HEK293 (cell line): ENCODE measurements at regions not wholly inside any gene's neighbourhood (a gene's known extent, or its start where the extent isn't known, plus 50 kb on each side); places are given as distances from the start of the nearest gene placed in this dataset.

Experiments used
- CTCF ChIA-PET: fragments of 350-600 bp; formaldehyde crosslinking; extraction: SDS; loops from one replicate; lab custom pipeline; 2021; ENCODE audit warnings: antibody characterized with exemption; lab: Yijun Ruan, JAX
- POLR2A ChIA-PET: fragments of 300-600 bp; formaldehyde crosslinking; extraction: SDS; loops from one replicate; lab custom pipeline; 2020; ENCODE audit warnings: antibody characterized with exemption, inconsistent platforms; lab: Yijun Ruan, JAX
- H3K27ac ChIP-seq: fragments of 200-500 bp; sonication (Bioruptor generic); 2 replicates; pipeline ENCODE4 v1.5.1; 2014; ENCODE audit warnings: low read depth, low read length, control low read depth, inconsistent platforms; ENCODE audit errors: extremely low read depth
- H3K36me3 ChIP-seq, 2 experiments: fragments of 200-500 bp in 1 of 2; sonication (Bioruptor generic) in 1 of 2; 1 replicate in 1 of 2; 2 replicates in 1 of 2; pipeline ENCODE4 v1.5.1; 2014 to 2017; ENCODE audit warnings: inconsistent platforms in 2 of 2, low read length in 2 of 2; ENCODE audit not compliant: control insufficient read depth in 2 of 2, insufficient read depth in 1 of 2
- H3K4me1 ChIP-seq: fragments of 200-500 bp; sonication (Bioruptor generic); 2 replicates; pipeline ENCODE4 v1.5.1; 2014; ENCODE audit warnings: mild to moderate bottlenecking, low read length, inconsistent platforms; ENCODE audit not compliant: control insufficient read depth, insufficient read depth
- H3K4me3 ChIP-seq: 2 replicates; pipeline ENCODE4 v1.5.1; 2011; ENCODE audit warnings: low read depth, mild to moderate bottlenecking, control low read depth, low read length, moderate library complexity
- H3K9me3 ChIP-seq: fragments of 200-500 bp; sonication (Bioruptor generic); 2 replicates; pipeline ENCODE4 v1.5.1; 2014; ENCODE audit warnings: low read depth, low read length, inconsistent platforms; ENCODE audit not compliant: control insufficient read depth, insufficient read depth
- FEZF1 ChIP-seq: fragments of 450-650 bp; formaldehyde crosslinking; IDR thresholded peaks from 2 replicates; pipeline ENCODE4 v1.5.1; 2016; ENCODE audit warnings: missing biosample characterization, missing genetic modification characterization
- GFI1B ChIP-seq: fragments of 450-650 bp; formaldehyde crosslinking; IDR thresholded peaks from 2 replicates; pipeline ENCODE4 v1.5.1; 2016; ENCODE audit warnings: missing biosample characterization, missing genetic modification characterization
- SETDB1 ChIP-seq: IDR thresholded peaks from one replicate; pipeline ENCODE4 v1.6.1; 2017; ENCODE audit warnings: mild to moderate bottlenecking, low read length, moderate library complexity, mixed read lengths; ENCODE audit not compliant: insufficient read length
- SP2 ChIP-seq: fragments of 450-650 bp; formaldehyde crosslinking; IDR thresholded peaks from 2 replicates; pipeline ENCODE4 v1.5.1; 2016; ENCODE audit warnings: missing biosample characterization, missing genetic modification characterization
- ZBTB21 ChIP-seq: fragments of 450-650 bp; formaldehyde crosslinking; IDR thresholded peaks from 2 replicates; pipeline ENCODE4 v1.5.1; 2017; ENCODE audit warnings: missing biosample characterization, missing genetic modification characterization
- ZIC2 ChIP-seq: fragments of 450-650 bp; formaldehyde crosslinking; IDR thresholded peaks from 2 replicates; pipeline ENCODE4 v1.5.1; 2016; ENCODE audit warnings: missing biosample characterization, missing genetic modification characterization
- ZNF174 ChIP-seq: fragments of 450-650 bp; formaldehyde crosslinking; IDR thresholded peaks from 2 replicates; pipeline ENCODE4 v1.5.0; 2017; ENCODE audit warnings: missing biosample characterization, mild to moderate bottlenecking, missing genetic modification characterization
- ZNF274 ChIP-seq, 2 experiments: fragments of 200-500 bp in 1 of 2; fragments of 450-650 bp in 1 of 2; sonication (Bioruptor generic) in 1 of 2; formaldehyde crosslinking in 1 of 2; IDR thresholded peaks; 2 replicates each; pipeline versions ENCODE4 v1.5.1 to v1.6.1; 2014 to 2016; ENCODE audit warnings: borderline replicate concordance in 1 of 2, inconsistent platforms in 1 of 2, low read length in 1 of 2, missing biosample characterization in 1 of 2, missing genetic modification characterization in 1 of 2
- ZNF398 ChIP-seq: fragments of 450-650 bp; formaldehyde crosslinking; IDR thresholded peaks from 2 replicates; pipeline ENCODE4 v1.5.1; 2017; ENCODE audit warnings: missing biosample characterization, missing genetic modification characterization
- ZNF488 ChIP-seq: fragments of 450-650 bp; formaldehyde crosslinking; IDR thresholded peaks from 2 replicates; pipeline ENCODE4 v1.5.1; 2016; ENCODE audit warnings: missing biosample characterization, missing genetic modification characterization
- ZNF580 ChIP-seq: fragments of 450-650 bp; formaldehyde crosslinking; IDR thresholded peaks from 2 replicates; pipeline ENCODE4 v1.5.1; 2016; ENCODE audit warnings: missing biosample characterization, missing genetic modification characterization
- ZNF626 ChIP-seq: fragments of 450-650 bp; sonication (Bioruptor Pico); formaldehyde crosslinking; IDR thresholded peaks from 2 replicates; pipeline ENCODE4 v1.5.1; 2018; ENCODE audit warnings: missing biosample characterization, missing genetic modification characterization, inconsistent platforms
- ZNF670 ChIP-seq: fragments of 450-650 bp; formaldehyde crosslinking; IDR thresholded peaks from 2 replicates; pipeline ENCODE4 v1.5.1; 2016; ENCODE audit warnings: missing biosample characterization, missing genetic modification characterization, low read depth
- ZSCAN5A ChIP-seq: fragments of 450-650 bp; formaldehyde crosslinking; IDR thresholded peaks from 2 replicates; pipeline ENCODE4 v1.5.1; 2016; ENCODE audit warnings: missing biosample characterization, missing genetic modification characterization

GRCh38 chr15:92773340-92773739 lies 117.8 kb upstream of the FAM174B start:
- POLR2A ChIA-PET, result no interaction called here
- no peaks in the 10 kb centered on the region for H3K36me3 ChIP-seq
- H3K4me1 ChIP-seq, result no peaks in the 10 kb centered on the region
- no peaks in the 10 kb centered on the region for H3K9me3 ChIP-seq
- no peak overlapping the region for H3K27ac ChIP-seq
- no peak overlapping the region for H3K4me3 ChIP-seq
- no peak for TF ChIP-seq FEZF1 (tag by site-specific recombination)
- TF ChIP-seq, all 188 proteins: peak for 0
- CTCF ChIA-PET, result interaction anchor here (0.6 to 1.0 kb wide), 3 partner anchors 9 to 597 kb away, joined by 3 to 6 read pairs (median 4); no protein-coding TSS in a partner anchor

- POLR2A ChIA-PET, result no interaction called here
- TF ChIP-seq SETDB1 (peak; percentile 75), ZNF488 (tag by site-specific recombination) (no peak)
- TF ChIP-seq, all 188 proteins: peak for 1
- Histone ChIP-seq H3K9me3 (no peaks in the 10 kb centered on the region), H3K4me3 (no peak overlapping the region), H3K27ac (no peak overlapping the region), H3K36me3 (no peaks in the 10 kb centered on the region), H3K4me1 (no peaks in the 10 kb centered on the region)
- CTCF ChIA-PET, result no interaction called here
These were observed 120.2 kb upstream of the CHD2 start for GRCh38 chr15:92779874-92780273.

GRCh38 chr15:92780843-92781242 lies 119.3 kb upstream of the CHD2 start:
- POLR2A ChIA-PET, result no interaction called here
- H3K9me3 ChIP-seq, result no peaks in the 10 kb centered on the region
- H3K4me3 ChIP-seq, result no peak overlapping the region
- H3K4me1 ChIP-seq, result no peaks in the 10 kb centered on the region
- CTCF ChIA-PET, result interaction anchor here (1.1 kb wide), 1 partner anchor 16 kb away, joined by 5 read pairs; no protein-coding TSS in a partner anchor
- no peak overlapping the region for H3K27ac ChIP-seq
- TF ChIP-seq GFI1B (tag by site-specific recombination) (no peak), SP2 (no peak), ZNF398 (tag by site-specific recombination) (no peak), ZNF670 (tag by site-specific recombination) (no peak), ZBTB21 (tag by site-specific recombination) (no peak), ZSCAN5A (tag by site-specific recombination) (no peak), ZNF580 (tag by site-specific recombination) (no peak)
- TF ChIP-seq, all 188 proteins: peak for 0
- H3K36me3 ChIP-seq, result no peaks in the 10 kb centered on the region

- Histone ChIP-seq H3K27ac (no peak overlapping the region), H3K36me3 (no peaks in the 10 kb centered on the region), H3K4me1 (no peaks in the 10 kb centered on the region), H3K4me3 (no peak overlapping the region), H3K9me3 (no peaks in the 10 kb centered on the region)
- TF ChIP-seq ZNF626 (tag by site-specific recombination), result no peak
- TF ChIP-seq ZIC2 (tag by site-specific recombination), result no peak
- no peak for TF ChIP-seq ZNF174 (tag by site-specific recombination)
- no peak for TF ChIP-seq ZNF274 (IDR thresholded peaks at IDR 0.05; ENCODE audit: low read length)
- TF ChIP-seq ZNF274 (tag by site-specific recombination; IDR thresholded peaks at IDR 0.05; ENCODE audit: borderline replicate concordance), result no peak
- CTCF ChIA-PET, result interaction anchor here (0.6 to 1.1 kb wide), 3 partner anchors 15 to 31 kb away, joined by 3 to 5 read pairs (median 3); no protein-coding TSS in a partner anchor
- POLR2A ChIA-PET, result no interaction called here
These were observed 118.1 kb upstream of the CHD2 start for GRCh38 chr15:92781925-92782453.
